Activated CD8-positive, alpha-beta T cell treated with anti-CD3 and anti-CD28 coated beads for 36 hours (primary cell): ENCODE measurements at regions not wholly inside any gene's neighbourhood (a gene's known extent, or its start where the extent isn't known, plus 50 kb on each side); places are given as distances from the start of the nearest gene placed in this dataset.

Experiments
- ATAC-seq: fragments of 200-7000 bp; cut with Tn5 transposase; one replicate; pipeline ENCODE4 v1.10.0; 2021; ENCODE audit warnings: mild to moderate bottlenecking, moderate library complexity
- CTCF ChIA-PET: fragments of 350-600 bp; sonication (Branson Sonifier 250); formaldehyde crosslinking; loops from one replicate; lab custom pipeline; 2021; ENCODE audit warnings: antibody characterized with exemption; lab: Charles Lee
- POLR2A ChIA-PET: fragments of 350-600 bp; sonication (Branson Sonifier 250); formaldehyde crosslinking; loops from one replicate; lab custom pipeline; 2021; ENCODE audit warnings: antibody characterized with exemption; lab: Charles Lee
- DNase-seq: peaks from one replicate; pipeline ENCODE4 v3.0.0-alpha.2; 2020
- H3K27ac Mint-ChIP-seq: one replicate; pipeline ENCODE4 v1.8.0; 2021; ENCODE audit warnings: mild to moderate bottlenecking, mixed read lengths
- H3K27me3 Mint-ChIP-seq: one replicate; pipeline ENCODE4 v1.8.0; 2021; ENCODE audit warnings: mixed read lengths
- H3K36me3 Mint-ChIP-seq: one replicate; pipeline ENCODE4 v1.8.0; 2021; ENCODE audit warnings: low read depth, mixed read lengths
- H3K4me1 Mint-ChIP-seq: one replicate; pipeline ENCODE4 v1.8.0; 2021; ENCODE audit warnings: low read depth, mixed read lengths
- H3K4me3 Mint-ChIP-seq: one replicate; pipeline ENCODE4 v1.8.0; 2021; ENCODE audit warnings: mild to moderate bottlenecking, moderate library complexity, mixed read lengths
- H3K9me3 Mint-ChIP-seq: one replicate; pipeline ENCODE4 v1.8.0; 2021; ENCODE audit warnings: mixed read lengths
- intact Hi-C: fragments of 100-400 bp; cut with micrococcal nuclease; formaldehyde crosslinking; loops from one replicate; pipeline ENCODE4 v1.10.0; 2022
- TF ChIP-seq, protein P1 (sequence below): fragments of 200-600 bp; IDR thresholded peaks from one replicate; pipeline ENCODE4 v1.8.0; 2022; ENCODE audit warnings: antibody characterized with exemption, mild to moderate bottlenecking

DNA sequence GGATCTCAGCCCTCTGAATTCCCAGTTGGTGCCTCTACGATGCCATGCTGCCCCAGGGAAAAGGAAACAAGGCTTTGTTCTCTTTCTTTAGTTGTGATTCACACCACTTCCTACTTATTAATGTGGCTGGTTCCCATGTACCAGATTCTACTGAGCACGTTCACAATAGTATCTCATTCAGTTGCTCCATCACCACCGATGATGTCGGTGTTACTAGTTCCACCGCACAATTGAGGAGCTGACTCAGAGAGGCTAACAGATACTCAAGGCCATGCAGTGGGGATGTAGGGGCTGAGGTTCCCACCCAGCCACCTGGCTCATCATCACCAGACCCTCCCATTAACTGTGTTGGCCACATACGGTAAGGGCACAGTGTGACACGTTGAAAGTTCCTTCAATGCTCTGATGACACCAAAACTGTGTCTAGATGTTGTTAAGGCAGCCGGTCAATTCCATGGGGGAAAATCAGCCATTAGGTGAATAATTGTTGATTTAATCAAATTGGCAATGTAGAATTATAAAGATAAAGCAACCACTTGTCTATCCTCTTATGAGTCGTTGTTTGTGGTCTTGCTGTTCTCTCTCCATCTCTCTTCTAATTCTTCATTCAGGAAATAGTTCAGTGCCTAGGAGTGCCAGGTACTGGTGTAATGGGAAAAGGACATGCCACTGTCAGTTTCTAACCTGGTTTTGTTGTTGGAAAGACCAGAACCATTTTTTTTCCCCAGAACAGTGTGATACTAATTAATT lies 244.2 kb upstream of the CRY1 start:
- ATAC-seq = peak; percentile 90
- peaks cover 7% of the 10 kb centered on the region for H3K9me3 Mint-ChIP-seq
- TF ChIP-seq, protein P1, sequence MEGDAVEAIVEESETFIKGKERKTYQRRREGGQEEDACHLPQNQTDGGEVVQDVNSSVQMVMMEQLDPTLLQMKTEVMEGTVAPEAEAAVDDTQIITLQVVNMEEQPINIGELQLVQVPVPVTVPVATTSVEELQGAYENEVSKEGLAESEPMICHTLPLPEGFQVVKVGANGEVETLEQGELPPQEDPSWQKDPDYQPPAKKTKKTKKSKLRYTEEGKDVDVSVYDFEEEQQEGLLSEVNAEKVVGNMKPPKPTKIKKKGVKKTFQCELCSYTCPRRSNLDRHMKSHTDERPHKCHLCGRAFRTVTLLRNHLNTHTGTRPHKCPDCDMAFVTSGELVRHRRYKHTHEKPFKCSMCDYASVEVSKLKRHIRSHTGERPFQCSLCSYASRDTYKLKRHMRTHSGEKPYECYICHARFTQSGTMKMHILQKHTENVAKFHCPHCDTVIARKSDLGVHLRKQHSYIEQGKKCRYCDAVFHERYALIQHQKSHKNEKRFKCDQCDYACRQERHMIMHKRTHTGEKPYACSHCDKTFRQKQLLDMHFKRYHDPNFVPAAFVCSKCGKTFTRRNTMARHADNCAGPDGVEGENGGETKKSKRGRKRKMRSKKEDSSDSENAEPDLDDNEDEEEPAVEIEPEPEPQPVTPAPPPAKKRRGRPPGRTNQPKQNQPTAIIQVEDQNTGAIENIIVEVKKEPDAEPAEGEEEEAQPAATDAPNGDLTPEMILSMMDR = no peak
- intact Hi-C loops = no loop called here
- POLR2A ChIA-PET = interaction anchor here (1.1 to 2.1 kb wide), 3 partner anchors 12 to 18 kb away, joined by 3 to 5 read pairs (median 3); no protein-coding TSS in a partner anchor
- no peak overlapping the region for H3K4me3 Mint-ChIP-seq
- H3K36me3 Mint-ChIP-seq = peaks cover 35% of the 10 kb centered on the region
- peaks cover 64% of the 10 kb centered on the region for H3K4me1 Mint-ChIP-seq
- no peaks in the 10 kb centered on the region for H3K27me3 Mint-ChIP-seq
- peak; percentile 78 for DNase-seq
- peak overlapping the region; percentile 86 for H3K27ac Mint-ChIP-seq
- CTCF ChIA-PET = interaction anchor here (0.8 to 1.7 kb wide), 6 partner anchors 14 to 272 kb away, joined by 3 to 6 read pairs (median 4); no protein-coding TSS in a partner anchor

GRCh38 chr12:107339487-107339886 lies 246.1 kb upstream of the CRY1 start:
- H3K27me3 Mint-ChIP-seq = no peaks in the 10 kb centered on the region
- POLR2A ChIA-PET = interaction anchor here (0.9 kb wide), 1 partner anchor 13 kb away, joined by 3 read pairs; no protein-coding TSS in a partner anchor
- H3K27ac Mint-ChIP-seq = no peak overlapping the region
- ATAC-seq = no peak
- H3K4me1 Mint-ChIP-seq = peaks cover 51% of the 10 kb centered on the region
- DNase-seq = no peak
- H3K4me3 Mint-ChIP-seq = no peak overlapping the region
- H3K9me3 Mint-ChIP-seq = peaks cover 12% of the 10 kb centered on the region
- TF ChIP-seq, protein P1 = no peak
- intact Hi-C loops = no loop called here
- H3K36me3 Mint-ChIP-seq = peaks cover 36% of the 10 kb centered on the region
- CTCF ChIA-PET = interaction anchor here (0.8 kb wide), 1 partner anchor 9 kb away, joined by 4 read pairs; no protein-coding TSS in a partner anchor

DNA sequence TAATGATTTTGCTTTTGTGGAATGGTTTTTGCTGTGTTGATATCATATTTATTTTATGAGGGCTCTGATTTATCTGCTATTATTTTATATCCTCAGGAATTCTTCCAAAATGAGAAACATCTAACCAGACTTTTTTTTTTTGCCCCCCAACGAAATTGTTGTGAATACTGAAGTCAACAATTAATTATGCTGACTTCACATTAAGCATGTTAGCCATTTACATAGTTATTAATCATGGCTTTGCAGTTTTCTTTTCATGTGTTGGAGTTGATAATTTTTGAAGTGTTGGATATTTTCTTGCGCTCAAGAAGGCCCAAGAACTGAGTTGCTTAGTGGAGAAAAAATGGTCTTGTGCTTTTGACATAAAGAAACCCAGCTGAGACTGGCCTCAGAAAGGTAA lies 246.6 kb upstream of the CRY1 start:
- Mint-ChIP-seq H3K27me3 (no peaks in the 10 kb centered on the region), H3K4me1 (peaks cover 50% of the 10 kb centered on the region), H3K27ac (no peak overlapping the region), H3K36me3 (peaks cover 35% of the 10 kb centered on the region), H3K4me3 (no peak overlapping the region), H3K9me3 (peaks cover 12% of the 10 kb centered on the region)
- POLR2A ChIA-PET = interaction anchor here (0.9 kb wide), 1 partner anchor 13 kb away, joined by 3 read pairs; no protein-coding TSS in a partner anchor
- TF ChIP-seq, protein P1 = no peak
- intact Hi-C loops = no loop called here
- no peak for ATAC-seq
- CTCF ChIA-PET = interaction anchor here (0.8 kb wide), 1 partner anchor 9 kb away, joined by 4 read pairs; no protein-coding TSS in a partner anchor
- no peak for DNase-seq

GRCh38 chr12:107340898-107341297 lies 247.5 kb upstream of the CRY1 start:
- POLR2A ChIA-PET = interaction anchor here (0.7 to 1.6 kb wide), 4 partner anchors 9 to 94 kb away, joined by 3 to 5 read pairs (median 4); no protein-coding TSS in a partner anchor

More at GRCh38 chr12:107340898-107341297, 247.5 kb upstream of the CRY1 start:
- intact Hi-C loops = no loop called here
- no peak for DNase-seq
- Mint-ChIP-seq H3K4me1 (peaks cover 54% of the 10 kb centered on the region), H3K27ac (no peak overlapping the region), H3K4me3 (no peak overlapping the region), H3K27me3 (no peaks in the 10 kb centered on the region), H3K36me3 (peaks cover 29% of the 10 kb centered on the region), H3K9me3 (peaks cover 12% of the 10 kb centered on the region)
- CTCF ChIA-PET = interaction anchor here (1.2 kb wide), 1 partner anchor 61 kb away, joined by 3 read pairs; no protein-coding TSS in a partner anchor
- ATAC-seq = no peak
- TF ChIP-seq, protein P1 = no peak
